SK-N-SH (cell line): ENCODE measurements at regions not wholly inside any gene's neighbourhood (a gene's known extent, or its start where the extent isn't known, plus 50 kb on each side); places are given as distances from the start of the nearest gene placed in this dataset.

ENCODE experiments used
- CTCF ChIA-PET: fragments of 300-600, 350-600 bp; formaldehyde crosslinking; extraction: SDS; loops from one replicate; lab custom pipeline; 2021; lab: Yijun Ruan, JAX
- POLR2A ChIA-PET: fragments of 350-600 bp; sonication (Branson Sonifier 250); formaldehyde crosslinking; extraction: SDS; loops from one replicate; lab custom pipeline; 2020; ENCODE audit warnings: antibody characterized with exemption, inconsistent platforms; lab: Yijun Ruan, JAX
- DNase-seq: peaks from one replicate; pipeline ENCODE4 v3.0.0; 2012
- H2AFZ ChIP-seq: fragments of 200-600 bp; sonication (generic); 2 replicates; pipeline ENCODE4 v1.8.1; 2016; ENCODE audit warnings: antibody characterized with exemption, mild to moderate bottlenecking, low read depth
- H3F3A ChIP-seq: fragments of 200-600 bp; sonication (generic); replicated peaks from 2 replicates; pipeline ENCODE3; 2016; ENCODE audit warnings: antibody characterized with exemption, mild to moderate bottlenecking; ENCODE audit not compliant: insufficient read depth
- H3K27ac ChIP-seq, 2 experiments: fragments of 200-500 bp in 1 of 2; fragments of 200-600 bp in 1 of 2; sonication (Bioruptor generic) in 1 of 2; sonication (generic), shearing (Covaris generic) in 1 of 2; 2 replicates each; pipeline versions ENCODE4 v1.5.1 to v1.6.1; 2014 to 2016; ENCODE audit warnings: low read depth in 2 of 2, inconsistent platforms in 1 of 2, low read length in 1 of 2, mild to moderate bottlenecking in 1 of 2, mixed read lengths in 1 of 2
- H3K27me3 ChIP-seq: fragments of 200-600 bp; sonication (generic), shearing (Covaris generic); 2 replicates; pipeline ENCODE4 v1.6.1; 2016; ENCODE audit warnings: mixed run types; ENCODE audit not compliant: insufficient read depth
- H3K36me3 ChIP-seq, 2 experiments: fragments of 200-500 bp in 1 of 2; fragments of 200-600 bp in 1 of 2; sonication (Bioruptor generic) in 1 of 2; sonication (generic) in 1 of 2; replicated peaks in 1 of 2; 2 replicates each; pipeline versions ENCODE3 to v1.5.1; 2014 to 2016; ENCODE audit warnings: low read length in 1 of 2, mild to moderate bottlenecking in 1 of 2; ENCODE audit not compliant: insufficient read depth in 2 of 2, control insufficient read depth in 1 of 2
- H3K4me1 ChIP-seq, 2 experiments: fragments of 200-500 bp in 1 of 2; fragments of 200-600 bp in 1 of 2; sonication (Bioruptor generic) in 1 of 2; sonication (generic), shearing (Covaris generic) in 1 of 2; 2 replicates each; pipeline versions ENCODE4 v1.5.1 to v1.6.1; 2014 to 2016; ENCODE audit warnings: low read depth in 1 of 2, low read length in 1 of 2, mixed run types in 1 of 2; ENCODE audit not compliant: insufficient read depth in 2 of 2, control insufficient read depth in 1 of 2
- H3K4me2 ChIP-seq: fragments of 200-600 bp; sonication (generic), shearing (Covaris generic); 2 replicates; pipeline ENCODE4 v1.6.1; 2017; ENCODE audit warnings: mixed run types
- H3K4me3 ChIP-seq, 2 experiments: fragments of 200-500 bp in 1 of 2; fragments of 200-600 bp in 1 of 2; sonication (Bioruptor generic) in 1 of 2; sonication (generic), shearing (Covaris generic) in 1 of 2; 2 replicates each; pipeline versions ENCODE4 v1.5.1 to v1.8.1; 2014 to 2016; ENCODE audit warnings: low read depth in 2 of 2, inconsistent platforms in 1 of 2, low read length in 1 of 2, mild to moderate bottlenecking in 1 of 2, mixed read lengths in 1 of 2, moderate library complexity in 1 of 2
- H3K79me2 ChIP-seq: fragments of 200-600 bp; sonication (generic); 2 replicates; pipeline ENCODE4 v1.8.1; 2017; ENCODE audit warnings: mild to moderate bottlenecking; ENCODE audit not compliant: insufficient read depth
- H3K9ac ChIP-seq: fragments of 200-600 bp; sonication (generic); 2 replicates; pipeline ENCODE4 v1.6.1; 2017; ENCODE audit warnings: mixed run types
- H3K9me2 ChIP-seq: fragments of 200-600 bp; sonication (generic); 2 replicates; pipeline ENCODE4 v1.6.1; 2017; ENCODE audit warnings: mixed run types
- H3K9me3 ChIP-seq: fragments of 200-600 bp; sonication (generic); 2 replicates; pipeline ENCODE4 v1.6.1; 2017; ENCODE audit warnings: mixed run types, mild to moderate bottlenecking, moderate library complexity
- H4K20me1 ChIP-seq: fragments of 200-600 bp; sonication (generic); 2 replicates; pipeline ENCODE4 v1.6.1; 2017; ENCODE audit warnings: mild to moderate bottlenecking, mixed run types; ENCODE audit not compliant: insufficient read depth
- CTCF ChIP-seq: fragments of 200-600 bp; sonication (generic); IDR thresholded peaks from 2 replicates; pipeline ENCODE4 v1.6.1; 2017; ENCODE audit warnings: antibody characterized with exemption, mild to moderate bottlenecking, moderate library complexity
- EP300 ChIP-seq, 2 experiments: IDR thresholded peaks; 2 replicates each; pipeline versions ENCODE4 v1.4.0 to v1.6.1; 2012; ENCODE audit warnings: borderline replicate concordance in 1 of 2, low read depth in 1 of 2, low read length in 1 of 2
- FOSL2 ChIP-seq: IDR thresholded peaks from 2 replicates; pipeline ENCODE4 v1.4.0; 2012; ENCODE audit warnings: low read depth, mild to moderate bottlenecking, moderate library complexity, borderline replicate concordance
- FOXJ3 ChIP-seq: sonication (generic); formaldehyde crosslinking; IDR thresholded peaks from 2 replicates; pipeline ENCODE4 v1.5.1; 2020; ENCODE audit warnings: mild to moderate bottlenecking, missing genetic modification reagents
- NRF1 ChIP-seq: IDR thresholded peaks from 2 replicates; pipeline ENCODE4 v1.6.1; 2012; ENCODE audit warnings: low read depth, mild to moderate bottlenecking, low read length
- SIN3A ChIP-seq: IDR thresholded peaks from 2 replicates; pipeline ENCODE4 v1.6.1; 2012; ENCODE audit warnings: low read depth, mild to moderate bottlenecking, low read length, moderate library complexity, borderline replicate concordance
- TEAD4 ChIP-seq: IDR thresholded peaks from 2 replicates; pipeline ENCODE4 v1.4.0; 2012; ENCODE audit warnings: mild to moderate bottlenecking, borderline replicate concordance; ENCODE audit not compliant: insufficient read depth
- WGBS: methylation state at CpG from one replicate; pipeline ENCODE4 v1.1.6; 2017; ENCODE audit warnings: low lambda C conversion rate; 5-methylcytosine and 5-hydroxymethylcytosine counted together
- TF ChIP-seq, protein P1 (sequence below): IDR thresholded peaks from 2 replicates; pipeline ENCODE4 v1.6.1; 2012; ENCODE audit warnings: mild to moderate bottlenecking, low read depth, low read length, moderate library complexity

DNA sequence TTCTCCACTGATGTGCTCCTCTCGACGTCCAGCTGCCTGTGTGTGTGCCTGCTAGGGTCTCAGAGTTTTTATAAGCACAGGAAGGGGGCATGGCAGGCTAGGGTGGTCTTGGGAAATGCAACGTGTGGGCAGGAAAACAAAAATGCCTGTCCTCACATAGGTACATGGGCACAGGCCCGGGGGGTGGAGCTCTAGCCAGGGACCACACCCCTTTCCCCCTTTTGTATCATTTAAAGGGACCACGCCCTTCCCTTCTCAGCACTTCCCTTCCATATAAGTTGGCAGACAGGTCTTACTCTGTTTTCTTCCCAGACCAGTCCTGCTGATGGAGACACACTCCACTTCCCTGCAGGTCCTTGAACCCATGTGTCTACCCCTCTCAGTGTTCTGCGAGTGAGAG lies 645.0 kb downstream of the CBLN2 start (continued):
- TF ChIP-seq SIN3A (no peak), TEAD4 (no peak)
- TF ChIP-seq, all 33 proteins: peak for 0

- CTCF ChIA-PET, result no interaction called here
Observed at GRCh38 chr18:71887509-71887908, 656.6 kb downstream of the CBLN2 start.

More at GRCh38 chr18:71887509-71887908, 656.6 kb downstream of the CBLN2 start:
- no peaks in the 10 kb centered on the region for H3K4me1 ChIP-seq
- H3K27ac ChIP-seq, result no peak overlapping the region
- no peaks in the 10 kb centered on the region; the same call in 1 of the 2 replicates for H3K9me3 ChIP-seq
- no peak overlapping the region for H2AFZ ChIP-seq
- H3K9ac ChIP-seq, result no peak overlapping the region
- no peaks in the 10 kb centered on the region for H3K79me2 ChIP-seq
- 29% methylated on average over 1 of the region's 1 CpG for WGBS
- no peaks in the 10 kb centered on the region for H4K20me1 ChIP-seq
- H3K27me3 ChIP-seq, result no peaks in the 10 kb centered on the region
- no peak overlapping the region for H3K4me3 ChIP-seq
- no peaks in the 10 kb centered on the region for H3K36me3 ChIP-seq
- no peak for DNase-seq
- no peaks in the 10 kb centered on the region for H3F3A ChIP-seq
- H3K9me2 ChIP-seq, result no peaks in the 10 kb centered on the region
- no peak overlapping the region for H3K4me2 ChIP-seq
- POLR2A ChIA-PET, result no interaction called here
- TF ChIP-seq CTCF, result no peak
- TF ChIP-seq NRF1, result no peak
- no peak for TF ChIP-seq SIN3A
- no peak for TF ChIP-seq FOXJ3
- TF ChIP-seq FOSL2, result no peak
- no peak for TF ChIP-seq EP300 (IDR thresholded peaks at IDR 0.05; ENCODE audit: borderline replicate concordance in 1 of 2, low read depth in 1 of 2, low read length in 1 of 2)
- TF ChIP-seq, protein P1, sequence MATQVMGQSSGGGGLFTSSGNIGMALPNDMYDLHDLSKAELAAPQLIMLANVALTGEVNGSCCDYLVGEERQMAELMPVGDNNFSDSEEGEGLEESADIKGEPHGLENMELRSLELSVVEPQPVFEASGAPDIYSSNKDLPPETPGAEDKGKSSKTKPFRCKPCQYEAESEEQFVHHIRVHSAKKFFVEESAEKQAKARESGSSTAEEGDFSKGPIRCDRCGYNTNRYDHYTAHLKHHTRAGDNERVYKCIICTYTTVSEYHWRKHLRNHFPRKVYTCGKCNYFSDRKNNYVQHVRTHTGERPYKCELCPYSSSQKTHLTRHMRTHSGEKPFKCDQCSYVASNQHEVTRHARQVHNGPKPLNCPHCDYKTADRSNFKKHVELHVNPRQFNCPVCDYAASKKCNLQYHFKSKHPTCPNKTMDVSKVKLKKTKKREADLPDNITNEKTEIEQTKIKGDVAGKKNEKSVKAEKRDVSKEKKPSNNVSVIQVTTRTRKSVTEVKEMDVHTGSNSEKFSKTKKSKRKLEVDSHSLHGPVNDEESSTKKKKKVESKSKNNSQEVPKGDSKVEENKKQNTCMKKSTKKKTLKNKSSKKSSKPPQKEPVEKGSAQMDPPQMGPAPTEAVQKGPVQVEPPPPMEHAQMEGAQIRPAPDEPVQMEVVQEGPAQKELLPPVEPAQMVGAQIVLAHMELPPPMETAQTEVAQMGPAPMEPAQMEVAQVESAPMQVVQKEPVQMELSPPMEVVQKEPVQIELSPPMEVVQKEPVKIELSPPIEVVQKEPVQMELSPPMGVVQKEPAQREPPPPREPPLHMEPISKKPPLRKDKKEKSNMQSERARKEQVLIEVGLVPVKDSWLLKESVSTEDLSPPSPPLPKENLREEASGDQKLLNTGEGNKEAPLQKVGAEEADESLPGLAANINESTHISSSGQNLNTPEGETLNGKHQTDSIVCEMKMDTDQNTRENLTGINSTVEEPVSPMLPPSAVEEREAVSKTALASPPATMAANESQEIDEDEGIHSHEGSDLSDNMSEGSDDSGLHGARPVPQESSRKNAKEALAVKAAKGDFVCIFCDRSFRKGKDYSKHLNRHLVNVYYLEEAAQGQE, result no peak
- TF ChIP-seq, all 33 proteins: peak for 0
